ENCODE measurements at regions not wholly inside any gene's neighbourhood (a gene's known extent, or its start where the extent isn't known, plus 50 kb on each side); places are given as distances from the start of the nearest gene placed in this dataset.

- Histone ChIP-seq H3K27me3 (ENCODE audit: control insufficient read depth, insufficient read depth, low read length) (no peaks in the 10 kb centered on the region; the same call in 1 of the 2 replicates), H3K36me3 (ENCODE audit: control insufficient read depth, insufficient read depth, low read length) (no peaks in the 10 kb centered on the region), H3K4me3 (ENCODE audit: low read depth, low read length) (no peak overlapping the region)
- ChIA-PET CTCF (interaction anchor here (1.6 kb wide), 1 partner anchor 17 kb away, joined by 4 read pairs; no protein-coding TSS in a partner anchor), POLR2A (no interaction called here)
- TF ChIP-seq CTCF (IDR thresholded peaks at IDR 0.05; ENCODE audit: insufficient read depth, low read depth, low read length), result no peak
- DNase-seq (ENCODE audit: low read depth), result no peak
Measured at GRCh38 chr12:95390192-95390591, 83.8 kb upstream of the METAP2 start.

GRCh38 chr12:95390932-95391331, 83.0 kb upstream of the METAP2 start:
- Histone ChIP-seq H3K4me3 (ENCODE audit: low read depth, low read length) (no peak overlapping the region), H3K27me3 (ENCODE audit: control insufficient read depth, insufficient read depth, low read length) (no peaks in the 10 kb centered on the region; the same call in 1 of the 2 replicates), H3K36me3 (ENCODE audit: control insufficient read depth, insufficient read depth, low read length) (no peaks in the 10 kb centered on the region)
- TF ChIP-seq CTCF (IDR thresholded peaks at IDR 0.05; ENCODE audit: insufficient read depth, low read depth, low read length), result no peak
- ChIA-PET POLR2A (no interaction called here), CTCF (interaction anchor here (1.6 kb wide), 1 partner anchor 16 kb away, joined by 4 read pairs; no protein-coding TSS in a partner anchor)
- no peak for DNase-seq (ENCODE audit: low read depth)

- no peak for DNase-seq (ENCODE audit: low read depth)
- no peak for TF ChIP-seq CTCF (IDR thresholded peaks at IDR 0.05; ENCODE audit: insufficient read depth, low read depth, low read length)
- Histone ChIP-seq H3K4me3 (ENCODE audit: low read depth, low read length) (no peak overlapping the region), H3K27me3 (ENCODE audit: control insufficient read depth, insufficient read depth, low read length) (peaks cover 1% of the 10 kb centered on the region), H3K36me3 (ENCODE audit: control insufficient read depth, insufficient read depth, low read length) (no peaks in the 10 kb centered on the region)
- CTCF ChIA-PET, result no interaction called here
- POLR2A ChIA-PET, result no interaction called here
Measured at GRCh38 chr12:95393191-95393790, 80.7 kb upstream of the METAP2 start.

- ChIA-PET CTCF (interaction anchor here (1.2 kb wide), 2 partner anchors 8 to 17 kb away, joined by 3 read pairs; no protein-coding TSS in a partner anchor), POLR2A (no interaction called here)
- no peak for DNase-seq (ENCODE audit: low read depth)
- H3K4me3 ChIP-seq (ENCODE audit: low read depth, low read length), result no peak overlapping the region
- H3K36me3 ChIP-seq (ENCODE audit: control insufficient read depth, insufficient read depth, low read length), result no peaks in the 10 kb centered on the region
- no peak for TF ChIP-seq CTCF (IDR thresholded peaks at IDR 0.05; ENCODE audit: insufficient read depth, low read depth, low read length)
- peaks cover 5% of the 10 kb centered on the region for H3K27me3 ChIP-seq (ENCODE audit: control insufficient read depth, insufficient read depth, low read length)
Measured at GRCh38 chr12:95395696-95396095, 78.3 kb upstream of the METAP2 start.

- CTCF ChIA-PET, result interaction anchor here (1.2 kb wide), 1 partner anchor 16 kb away, joined by 3 read pairs; no protein-coding TSS in a partner anchor
- Histone ChIP-seq H3K36me3 (ENCODE audit: control insufficient read depth, insufficient read depth, low read length) (no peaks in the 10 kb centered on the region), H3K27me3 (ENCODE audit: control insufficient read depth, insufficient read depth, low read length) (peaks cover 7% of the 10 kb centered on the region), H3K4me3 (ENCODE audit: low read depth, low read length) (no peak overlapping the region)
- TF ChIP-seq CTCF (IDR thresholded peaks at IDR 0.05; ENCODE audit: insufficient read depth, low read depth, low read length), result no peak
- POLR2A ChIA-PET, result no interaction called here
- no peak for DNase-seq (ENCODE audit: low read depth)
Measured at GRCh38 chr12:95396849-95397468, 77.0 kb upstream of the METAP2 start.

All from BJ (cell line).